B cell (primary cell): ENCODE measurements at regions not wholly inside any gene's neighbourhood (a gene's known extent, or its start where the extent isn't known, plus 50 kb on each side); places are given as distances from the start of the nearest gene placed in this dataset.

ENCODE experiments used
- EZH2 ChIP-seq: IDR thresholded peaks from 2 replicates; pipeline ENCODE4 v1.6.1; 2012; ENCODE audit warnings: borderline replicate concordance, low read depth, mild to moderate bottlenecking, moderate library complexity, low read length; ENCODE audit not compliant: insufficient read depth, poor library complexity, severe bottlenecking
- TF ChIP-seq, protein P1 (sequence below): fragments of 200-600 bp; IDR thresholded peaks from one replicate; pipeline ENCODE4 v1.8.0; 2022; ENCODE audit warnings: antibody characterized with exemption, mild to moderate bottlenecking

DNA sequence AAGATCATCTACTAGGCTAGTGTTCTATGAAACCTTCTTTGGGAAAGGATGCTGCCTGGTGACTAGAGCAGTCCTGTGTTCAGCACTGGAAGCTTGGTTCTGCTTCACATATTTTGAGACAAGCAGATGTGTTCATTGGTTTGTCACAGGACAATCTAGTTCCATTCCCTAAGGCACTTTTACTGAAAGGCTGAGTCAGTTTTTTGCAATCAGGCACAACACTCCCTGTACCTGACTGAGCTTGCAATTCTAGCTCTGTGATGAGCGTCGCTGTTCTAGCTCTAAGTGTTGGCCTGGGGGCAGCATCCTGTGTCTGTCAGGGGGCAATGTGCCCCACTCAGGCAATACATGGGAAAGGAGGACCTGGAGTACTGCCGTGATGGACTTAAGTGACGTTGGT lies 144.4 kb downstream of the CAND1 start:
- TF ChIP-seq, protein P1, sequence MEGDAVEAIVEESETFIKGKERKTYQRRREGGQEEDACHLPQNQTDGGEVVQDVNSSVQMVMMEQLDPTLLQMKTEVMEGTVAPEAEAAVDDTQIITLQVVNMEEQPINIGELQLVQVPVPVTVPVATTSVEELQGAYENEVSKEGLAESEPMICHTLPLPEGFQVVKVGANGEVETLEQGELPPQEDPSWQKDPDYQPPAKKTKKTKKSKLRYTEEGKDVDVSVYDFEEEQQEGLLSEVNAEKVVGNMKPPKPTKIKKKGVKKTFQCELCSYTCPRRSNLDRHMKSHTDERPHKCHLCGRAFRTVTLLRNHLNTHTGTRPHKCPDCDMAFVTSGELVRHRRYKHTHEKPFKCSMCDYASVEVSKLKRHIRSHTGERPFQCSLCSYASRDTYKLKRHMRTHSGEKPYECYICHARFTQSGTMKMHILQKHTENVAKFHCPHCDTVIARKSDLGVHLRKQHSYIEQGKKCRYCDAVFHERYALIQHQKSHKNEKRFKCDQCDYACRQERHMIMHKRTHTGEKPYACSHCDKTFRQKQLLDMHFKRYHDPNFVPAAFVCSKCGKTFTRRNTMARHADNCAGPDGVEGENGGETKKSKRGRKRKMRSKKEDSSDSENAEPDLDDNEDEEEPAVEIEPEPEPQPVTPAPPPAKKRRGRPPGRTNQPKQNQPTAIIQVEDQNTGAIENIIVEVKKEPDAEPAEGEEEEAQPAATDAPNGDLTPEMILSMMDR: no peak
- TF ChIP-seq EZH2: no peak
